Prostate gland (tissue), 2 donors: ENCODE measurements at regions not wholly inside any gene's neighbourhood (a gene's known extent, or its start where the extent isn't known, plus 50 kb on each side); places are given as distances from the start of the nearest gene placed in this dataset.

Source experiments
- CTCF ChIP-seq, 4 experiments: fragments of 200-600 bp in 2 of 4; fragments of 450-650 bp in 2 of 4; sonication (generic) in 2 of 4; IDR thresholded peaks; 1 replicate in 3 of 4; 2 replicates in 1 of 4; pipeline ENCODE4 v1.5.1; 2016 to 2019; ENCODE audit warnings: antibody characterized with exemption in 4 of 4, mild to moderate bottlenecking in 2 of 4, moderate library complexity in 2 of 4
- POLR2AphosphoS5 ChIP-seq: sonication (generic); formaldehyde crosslinking; IDR thresholded peaks from one replicate; pipeline ENCODE4 v1.6.1; 2017; ENCODE audit warnings: antibody characterized with exemption

DNA sequence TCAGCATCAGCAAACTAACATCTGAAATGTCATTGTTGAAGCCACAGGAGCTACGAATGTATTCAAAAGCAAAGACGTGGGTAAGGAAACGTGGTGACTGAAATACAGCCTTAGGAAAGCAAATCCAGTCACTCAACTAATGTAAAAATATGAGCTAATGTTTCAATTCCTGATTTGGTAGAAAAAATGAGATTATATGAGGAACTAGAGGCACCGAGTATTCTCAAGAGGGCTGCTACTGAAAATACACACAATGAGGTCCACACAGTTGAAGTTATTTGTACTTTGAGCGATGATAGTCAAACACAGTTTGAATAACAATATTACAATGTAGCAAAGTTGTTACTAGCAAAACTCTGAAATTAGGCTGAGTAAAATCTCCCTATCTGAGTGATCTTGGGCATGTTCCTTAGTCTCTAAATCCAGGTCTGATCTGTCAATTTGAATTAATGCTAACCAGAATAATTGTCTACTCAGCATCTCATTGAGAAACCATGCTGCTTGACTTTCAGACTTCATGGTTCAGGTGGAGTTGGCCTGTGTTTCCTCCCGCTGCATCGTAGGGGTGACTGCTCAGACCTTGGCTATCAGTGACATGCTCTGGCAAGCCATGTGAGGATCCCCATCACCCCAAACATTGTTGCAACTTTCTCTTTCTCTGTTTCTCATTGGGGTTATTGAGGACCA, 467.1 kb upstream of the SOX5 start:
- no peak for TF ChIP-seq POLR2AphosphoS5
- TF ChIP-seq CTCF (IDR thresholded peaks at IDR 0.05): no peak
